Liver (tissue), 7 donors: ENCODE measurements at regions not wholly inside any gene's neighbourhood (a gene's known extent, or its start where the extent isn't known, plus 50 kb on each side); places are given as distances from the start of the nearest gene placed in this dataset.
"Not testable (repeated sequence)": the region's sequence is repeated elsewhere in the genome, so short reads cannot be mapped to it uniquely, and the experiment has no call there.

Experiments
- DNase-seq: peaks from one replicate; pipeline ENCODE4 v3.0.0-alpha.2; 2017; ENCODE audit warnings: low spot score
- H3K27ac ChIP-seq, 2 donors: one replicate each; pipeline ENCODE4 v1.7.0; 2013; ENCODE audit warnings: inconsistent platforms in 2 of 2, low read length in 2 of 2, control low read depth in 1 of 2, low read depth in 1 of 2, mild to moderate bottlenecking in 1 of 2
- H3K27me3 ChIP-seq, 4 donors: one replicate each; pipeline versions ENCODE4 v1.6.1 to v1.7.0; 2013; ENCODE audit warnings: low read length in 3 of 4, inconsistent platforms in 1 of 4, mild to moderate bottlenecking in 1 of 4, moderate library complexity in 1 of 4; ENCODE audit not compliant: control insufficient read depth in 4 of 4, insufficient read depth in 4 of 4
- H3K36me3 ChIP-seq, 4 donors: one replicate each; pipeline versions ENCODE4 v1.6.1 to v1.7.0; 2013; ENCODE audit warnings: low read length in 3 of 4, mild to moderate bottlenecking in 3 of 4, low read depth in 1 of 4, moderate library complexity in 1 of 4; ENCODE audit not compliant: control insufficient read depth in 4 of 4, insufficient read depth in 3 of 4
- H3K4me1 ChIP-seq, 4 donors: one replicate each; pipeline versions ENCODE4 v1.6.1 to v1.7.0; 2013; ENCODE audit warnings: low read length in 3 of 4, mild to moderate bottlenecking in 3 of 4, moderate library complexity in 1 of 4; ENCODE audit not compliant: control insufficient read depth in 4 of 4, insufficient read depth in 4 of 4
- H3K4me3 ChIP-seq, 3 donors: one replicate each; pipeline versions ENCODE4 v1.6.1 to v1.7.0; 2013; ENCODE audit warnings: low read length in 3 of 3, control low read depth in 1 of 3, low read depth in 1 of 3, mild to moderate bottlenecking in 1 of 3
- H3K9ac ChIP-seq, 2 donors: one replicate each; pipeline ENCODE4 v1.7.0; 2013; ENCODE audit warnings: low read length in 2 of 2, mild to moderate bottlenecking in 2 of 2, moderate library complexity in 2 of 2, control low read depth in 1 of 2, low read depth in 1 of 2
- H3K9me3 ChIP-seq, 4 donors: one replicate each; pipeline versions ENCODE4 v1.6.1 to v1.7.0; 2013; ENCODE audit warnings: low read length in 3 of 4; ENCODE audit not compliant: control insufficient read depth in 4 of 4
- EGR1 ChIP-seq, 2 donors: IDR thresholded peaks; 2 replicates each; pipeline ENCODE4 v1.6.1; 2016 to 2018; ENCODE audit warnings: antibody characterized with exemption in 2 of 2, low read depth in 2 of 2
- FOXA1 ChIP-seq: IDR thresholded peaks from 2 replicates; pipeline ENCODE4 v1.6.1; 2016; ENCODE audit warnings: antibody characterized with exemption
- GABPA ChIP-seq, 2 donors: IDR thresholded peaks in 1 of 2; conservative IDR thresholded peaks in 1 of 2; 2 replicates each; pipeline ENCODE4 v1.6.1; 2016; ENCODE audit warnings: antibody characterized with exemption in 2 of 2, mild to moderate bottlenecking in 1 of 2, moderate library complexity in 1 of 2
- HNF4A ChIP-seq, 2 donors: conservative IDR thresholded peaks; 2 replicates each; pipeline ENCODE4 v1.6.1; 2016; ENCODE audit warnings: antibody characterized with exemption in 2 of 2, mild to moderate bottlenecking in 2 of 2
- HNF4G ChIP-seq: IDR thresholded peaks from 2 replicates; pipeline ENCODE4 v1.6.1; 2016; ENCODE audit warnings: antibody characterized with exemption
- JUND ChIP-seq, 2 donors: IDR thresholded peaks; 2 replicates each; pipeline ENCODE4 v1.6.1; 2016; ENCODE audit warnings: antibody characterized with exemption in 2 of 2
- NR2F2 ChIP-seq: IDR thresholded peaks from 2 replicates; pipeline ENCODE4 v1.6.1; 2016; ENCODE audit warnings: antibody characterized with exemption
- RAD21 ChIP-seq, 2 donors: IDR thresholded peaks; 2 replicates each; pipeline ENCODE4 v1.6.1; 2016; ENCODE audit warnings: antibody characterized with exemption in 2 of 2, mild to moderate bottlenecking in 2 of 2
- RXRA ChIP-seq, 2 donors: IDR thresholded peaks; 2 replicates each; pipeline ENCODE4 v1.6.1; 2017 to 2018; ENCODE audit warnings: antibody characterized with exemption in 2 of 2, mild to moderate bottlenecking in 1 of 2
- SP1 ChIP-seq: IDR thresholded peaks from 2 replicates; pipeline ENCODE4 v1.6.1; 2018; ENCODE audit warnings: antibody characterized with exemption, mild to moderate bottlenecking
- YY1 ChIP-seq: IDR thresholded peaks from 2 replicates; pipeline ENCODE4 v1.6.1; 2016; ENCODE audit warnings: antibody characterized with exemption, mild to moderate bottlenecking
- WGBS: extraction: QIAGEN DNeasy Blood & Tissue Kit; methylation state at CpG from one replicate; pipeline ENCODE4 v1.1.7; 2013; 5-methylcytosine and 5-hydroxymethylcytosine counted together
- TF ChIP-seq, protein P1 (sequence below): IDR thresholded peaks from 2 replicates; pipeline ENCODE4 v1.6.1; 2016; ENCODE audit warnings: antibody characterized with exemption
- TF ChIP-seq, protein P2 (sequence below): IDR thresholded peaks from 2 replicates; pipeline ENCODE4 v1.6.1; 2016; ENCODE audit warnings: antibody characterized with exemption
- TF ChIP-seq, protein P3 (sequence below): IDR thresholded peaks from 2 replicates; pipeline ENCODE4 v1.6.1; 2016; ENCODE audit warnings: antibody characterized with exemption, mild to moderate bottlenecking
- donor health status: healthy.
- donor health status: healthy.
- donor health status: healthy.
- donor health status: healthy.

DNA sequence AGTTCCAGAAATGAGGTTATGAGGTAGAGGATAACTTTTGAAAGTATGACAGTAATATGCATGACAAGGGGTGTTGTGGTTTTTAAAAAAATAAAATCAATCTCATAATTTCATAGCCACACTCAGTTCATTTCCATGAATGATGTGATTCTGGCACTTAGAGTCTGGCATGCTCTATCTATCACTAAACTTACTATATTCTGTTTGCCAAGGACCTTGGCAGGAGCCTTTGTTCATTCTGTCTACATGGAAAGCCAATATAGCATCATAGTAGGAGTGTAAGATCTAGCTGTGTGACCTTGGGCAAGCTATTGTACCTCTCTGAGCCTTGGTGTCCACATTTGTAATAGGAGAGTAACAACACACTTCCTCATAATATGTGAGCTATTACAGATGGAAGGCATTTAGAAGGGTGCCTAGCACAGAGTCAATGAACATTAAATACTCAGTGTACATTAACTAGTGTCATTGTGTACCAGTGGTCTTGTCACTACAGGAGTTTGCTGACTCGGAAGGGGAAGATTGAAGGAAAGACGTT is 507.6 kb downstream of the SOX6 start (continued):
- TF ChIP-seq RXRA (IDR thresholded peaks at IDR 0.05) (no peak), YY1 (no peak)

DNA sequence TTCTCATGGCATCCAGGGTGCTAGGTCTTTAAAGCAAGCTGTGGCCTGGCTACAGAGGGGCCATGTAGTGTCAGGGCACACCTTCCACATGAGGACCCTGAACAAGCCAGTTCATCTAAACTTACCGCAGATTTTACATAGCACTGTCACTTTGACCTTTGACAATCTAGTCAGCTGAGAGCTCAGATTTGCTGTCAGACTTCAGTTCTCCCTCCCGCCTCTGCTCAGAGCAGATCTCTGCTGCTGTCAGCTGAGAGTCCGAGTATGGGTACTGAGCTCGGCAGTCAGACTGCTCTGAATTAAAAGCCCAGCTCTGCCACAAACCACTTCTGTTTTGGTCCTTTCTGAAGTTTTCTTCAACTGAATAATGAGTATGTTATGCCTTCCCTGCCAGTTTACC is 507.1 kb downstream of the SOX6 start:
- Histone ChIP-seq H3K27ac (no peak overlapping the region), H3K36me3 (no peaks in the 10 kb centered on the region), H3K9me3 (no peaks in the 10 kb centered on the region), H3K27me3 (no peaks in the 10 kb centered on the region), H3K4me3 (no peak overlapping the region), H3K4me1 (no peaks in the 10 kb centered on the region), H3K9ac (no peak overlapping the region)
- 25% methylated on average over 4 of the region's 4 CpGs for WGBS
- TF ChIP-seq HNF4A (conservative IDR thresholded peaks at IDR 0.05) (peak; percentile 47 to 51), JUND (IDR thresholded peaks at IDR 0.05) (no peak), YY1 (peak; percentile 12), EGR1 (IDR thresholded peaks at IDR 0.05; ENCODE audit: low read depth in 2 of 2) (no peak), RXRA (IDR thresholded peaks at IDR 0.05) (peak in 1 of 2 donors; percentile 17), NR2F2 (no peak), FOXA1 (no peak), HNF4G (no peak), RAD21 (IDR thresholded peaks at IDR 0.05) (peak; percentile 47 to 54), SP1 (peak; percentile 42), GABPA (IDR thresholded peaks at IDR 0.05 in 1 of 2, conservative IDR thresholded peaks at IDR 0.05 in 1 of 2) (no peak)
- TF ChIP-seq, protein P1, sequence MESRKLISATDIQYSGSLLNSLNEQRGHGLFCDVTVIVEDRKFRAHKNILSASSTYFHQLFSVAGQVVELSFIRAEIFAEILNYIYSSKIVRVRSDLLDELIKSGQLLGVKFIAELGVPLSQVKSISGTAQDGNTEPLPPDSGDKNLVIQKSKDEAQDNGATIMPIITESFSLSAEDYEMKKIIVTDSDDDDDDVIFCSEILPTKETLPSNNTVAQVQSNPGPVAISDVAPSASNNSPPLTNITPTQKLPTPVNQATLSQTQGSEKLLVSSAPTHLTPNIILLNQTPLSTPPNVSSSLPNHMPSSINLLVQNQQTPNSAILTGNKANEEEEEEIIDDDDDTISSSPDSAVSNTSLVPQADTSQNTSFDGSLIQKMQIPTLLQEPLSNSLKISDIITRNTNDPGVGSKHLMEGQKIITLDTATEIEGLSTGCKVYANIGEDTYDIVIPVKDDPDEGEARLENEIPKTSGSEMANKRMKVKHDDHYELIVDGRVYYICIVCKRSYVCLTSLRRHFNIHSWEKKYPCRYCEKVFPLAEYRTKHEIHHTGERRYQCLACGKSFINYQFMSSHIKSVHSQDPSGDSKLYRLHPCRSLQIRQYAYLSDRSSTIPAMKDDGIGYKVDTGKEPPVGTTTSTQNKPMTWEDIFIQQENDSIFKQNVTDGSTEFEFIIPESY, result no peak
- TF ChIP-seq, protein P2, sequence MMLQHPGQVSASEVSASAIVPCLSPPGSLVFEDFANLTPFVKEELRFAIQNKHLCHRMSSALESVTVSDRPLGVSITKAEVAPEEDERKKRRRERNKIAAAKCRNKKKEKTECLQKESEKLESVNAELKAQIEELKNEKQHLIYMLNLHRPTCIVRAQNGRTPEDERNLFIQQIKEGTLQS, result no peak
- TF ChIP-seq, protein P3, sequence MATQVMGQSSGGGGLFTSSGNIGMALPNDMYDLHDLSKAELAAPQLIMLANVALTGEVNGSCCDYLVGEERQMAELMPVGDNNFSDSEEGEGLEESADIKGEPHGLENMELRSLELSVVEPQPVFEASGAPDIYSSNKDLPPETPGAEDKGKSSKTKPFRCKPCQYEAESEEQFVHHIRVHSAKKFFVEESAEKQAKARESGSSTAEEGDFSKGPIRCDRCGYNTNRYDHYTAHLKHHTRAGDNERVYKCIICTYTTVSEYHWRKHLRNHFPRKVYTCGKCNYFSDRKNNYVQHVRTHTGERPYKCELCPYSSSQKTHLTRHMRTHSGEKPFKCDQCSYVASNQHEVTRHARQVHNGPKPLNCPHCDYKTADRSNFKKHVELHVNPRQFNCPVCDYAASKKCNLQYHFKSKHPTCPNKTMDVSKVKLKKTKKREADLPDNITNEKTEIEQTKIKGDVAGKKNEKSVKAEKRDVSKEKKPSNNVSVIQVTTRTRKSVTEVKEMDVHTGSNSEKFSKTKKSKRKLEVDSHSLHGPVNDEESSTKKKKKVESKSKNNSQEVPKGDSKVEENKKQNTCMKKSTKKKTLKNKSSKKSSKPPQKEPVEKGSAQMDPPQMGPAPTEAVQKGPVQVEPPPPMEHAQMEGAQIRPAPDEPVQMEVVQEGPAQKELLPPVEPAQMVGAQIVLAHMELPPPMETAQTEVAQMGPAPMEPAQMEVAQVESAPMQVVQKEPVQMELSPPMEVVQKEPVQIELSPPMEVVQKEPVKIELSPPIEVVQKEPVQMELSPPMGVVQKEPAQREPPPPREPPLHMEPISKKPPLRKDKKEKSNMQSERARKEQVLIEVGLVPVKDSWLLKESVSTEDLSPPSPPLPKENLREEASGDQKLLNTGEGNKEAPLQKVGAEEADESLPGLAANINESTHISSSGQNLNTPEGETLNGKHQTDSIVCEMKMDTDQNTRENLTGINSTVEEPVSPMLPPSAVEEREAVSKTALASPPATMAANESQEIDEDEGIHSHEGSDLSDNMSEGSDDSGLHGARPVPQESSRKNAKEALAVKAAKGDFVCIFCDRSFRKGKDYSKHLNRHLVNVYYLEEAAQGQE, result no peak
- DNase-seq, result no peak

DNA sequence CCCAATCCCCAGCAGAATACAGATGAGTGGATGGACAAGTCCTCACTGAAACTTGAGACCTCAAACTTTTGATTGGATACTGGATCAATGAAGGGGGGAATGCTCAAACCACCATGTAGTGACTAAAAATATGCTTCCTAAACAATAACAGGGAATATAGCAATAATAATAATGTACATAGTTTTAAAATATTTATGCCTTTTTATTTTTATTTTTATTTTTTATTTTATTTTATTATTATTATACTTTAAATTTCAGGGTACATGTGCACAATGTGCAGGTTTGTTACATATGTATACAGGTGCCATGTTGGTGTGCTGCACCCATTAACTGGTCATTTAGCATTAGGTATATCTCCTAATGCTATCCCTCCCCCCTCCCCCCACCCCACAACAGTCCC is 506.0 kb downstream of the SOX6 start:
- not testable (repeated sequence) for DNase-seq, H3K27ac ChIP-seq, H3K36me3 ChIP-seq, H3K4me1 ChIP-seq, H3K4me3 ChIP-seq, H3K9ac ChIP-seq, H3K9me3 ChIP-seq, H3K27me3 ChIP-seq
